ENCODE measurements at regions not wholly inside any gene's neighbourhood (a gene's known extent, or its start where the extent isn't known, plus 50 kb on each side); places are given as distances from the start of the nearest gene placed in this dataset.

DNA sequence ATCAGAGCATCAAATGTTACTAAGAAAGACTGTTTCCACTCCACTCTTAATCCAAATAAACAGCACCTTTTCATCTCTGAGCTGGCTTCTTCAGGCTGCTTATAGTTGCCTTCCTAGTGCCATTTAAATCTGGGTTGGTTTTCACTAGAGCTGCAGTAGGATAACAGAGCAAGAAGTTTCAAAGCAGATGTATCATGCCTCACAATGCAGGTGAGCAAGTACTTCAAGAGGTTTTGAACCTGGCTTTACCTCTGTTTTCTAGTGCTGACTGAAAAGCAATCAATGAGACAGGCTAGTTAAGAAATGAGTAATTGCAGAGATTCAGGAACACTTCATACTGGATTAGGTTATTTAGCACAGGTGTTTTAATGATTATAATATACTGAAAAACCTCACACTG, 147.7 kb upstream of the SATB1 start:
- TF ChIP-seq, protein P1, sequence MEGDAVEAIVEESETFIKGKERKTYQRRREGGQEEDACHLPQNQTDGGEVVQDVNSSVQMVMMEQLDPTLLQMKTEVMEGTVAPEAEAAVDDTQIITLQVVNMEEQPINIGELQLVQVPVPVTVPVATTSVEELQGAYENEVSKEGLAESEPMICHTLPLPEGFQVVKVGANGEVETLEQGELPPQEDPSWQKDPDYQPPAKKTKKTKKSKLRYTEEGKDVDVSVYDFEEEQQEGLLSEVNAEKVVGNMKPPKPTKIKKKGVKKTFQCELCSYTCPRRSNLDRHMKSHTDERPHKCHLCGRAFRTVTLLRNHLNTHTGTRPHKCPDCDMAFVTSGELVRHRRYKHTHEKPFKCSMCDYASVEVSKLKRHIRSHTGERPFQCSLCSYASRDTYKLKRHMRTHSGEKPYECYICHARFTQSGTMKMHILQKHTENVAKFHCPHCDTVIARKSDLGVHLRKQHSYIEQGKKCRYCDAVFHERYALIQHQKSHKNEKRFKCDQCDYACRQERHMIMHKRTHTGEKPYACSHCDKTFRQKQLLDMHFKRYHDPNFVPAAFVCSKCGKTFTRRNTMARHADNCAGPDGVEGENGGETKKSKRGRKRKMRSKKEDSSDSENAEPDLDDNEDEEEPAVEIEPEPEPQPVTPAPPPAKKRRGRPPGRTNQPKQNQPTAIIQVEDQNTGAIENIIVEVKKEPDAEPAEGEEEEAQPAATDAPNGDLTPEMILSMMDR (IDR thresholded peaks at IDR 0.05; ENCODE audit: borderline replicate concordance, control extremely low read depth, extremely low read depth, insufficient read depth, missing control alignments), result no peak
- DNase-seq (ENCODE audit: low spot score), result no peak
- in situ Hi-C loops (cut with MboI; ENCODE audit: low sequenced_read_pairs, unreplicated experiment), result no loop called here

GRCh38 chr3:18567293-18567692, 142.2 kb upstream of the SATB1 start:
- DNase-seq (ENCODE audit: low spot score), result no peak
- TF ChIP-seq, protein P1 (IDR thresholded peaks at IDR 0.05; ENCODE audit: borderline replicate concordance, control extremely low read depth, extremely low read depth, insufficient read depth, missing control alignments), result no peak
- in situ Hi-C loops (cut with MboI; ENCODE audit: low sequenced_read_pairs, unreplicated experiment), result no loop called here

- in situ Hi-C loops (cut with MboI; ENCODE audit: low sequenced_read_pairs, unreplicated experiment), result no loop called here
- TF ChIP-seq, protein P1 (IDR thresholded peaks at IDR 0.05; ENCODE audit: borderline replicate concordance, control extremely low read depth, extremely low read depth, insufficient read depth, missing control alignments), result no peak
- DNase-seq (ENCODE audit: low spot score), result no peak
Observed at GRCh38 chr3:18562364-18563154, 137.4 kb upstream of the SATB1 start.

DNA sequence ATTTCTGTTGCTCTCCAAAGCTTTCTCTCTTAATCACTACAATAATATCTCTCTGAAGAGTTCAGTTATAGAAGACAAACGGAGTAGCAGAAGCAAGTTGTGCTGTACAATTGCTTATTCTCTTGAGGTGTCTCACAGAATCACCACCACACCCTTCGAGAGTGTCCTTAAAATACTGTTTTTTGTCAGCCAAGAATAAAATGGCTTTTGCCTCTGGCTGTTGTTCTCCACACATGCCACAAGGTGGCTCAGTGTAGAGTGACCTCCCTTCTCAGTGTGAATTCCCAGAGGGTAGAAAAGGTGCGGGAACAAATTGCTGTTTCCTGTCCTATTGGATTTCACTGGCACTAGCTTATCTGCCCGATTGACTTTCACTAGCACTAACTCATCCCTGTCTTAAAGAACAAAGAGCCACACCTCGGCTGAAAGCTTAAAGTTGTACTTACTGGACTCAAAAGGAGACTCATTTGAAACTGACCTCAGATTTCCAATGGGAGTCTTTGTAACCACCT, 134.2 kb upstream of the SATB1 start:
- in situ Hi-C loops (cut with MboI; ENCODE audit: low sequenced_read_pairs, unreplicated experiment), result loop anchor here (10.0 kb wide), 1 partner anchor 195 kb away; no protein-coding TSS in a partner anchor
- TF ChIP-seq, protein P1 (IDR thresholded peaks at IDR 0.05; ENCODE audit: borderline replicate concordance, control extremely low read depth, extremely low read depth, insufficient read depth, missing control alignments), result peak; percentile 80
- DNase-seq (ENCODE audit: low spot score), result peak; percentile 7

GRCh38 chr3:18558507-18558906, 133.4 kb upstream of the SATB1 start:
- TF ChIP-seq, protein P1 (IDR thresholded peaks at IDR 0.05; ENCODE audit: borderline replicate concordance, control extremely low read depth, extremely low read depth, insufficient read depth, missing control alignments), result no peak
- DNase-seq (ENCODE audit: low spot score), result no peak
- in situ Hi-C loops (cut with MboI; ENCODE audit: low sequenced_read_pairs, unreplicated experiment), result loop anchor here (10.0 kb wide), 1 partner anchor 196 kb away; no protein-coding TSS in a partner anchor

DNA sequence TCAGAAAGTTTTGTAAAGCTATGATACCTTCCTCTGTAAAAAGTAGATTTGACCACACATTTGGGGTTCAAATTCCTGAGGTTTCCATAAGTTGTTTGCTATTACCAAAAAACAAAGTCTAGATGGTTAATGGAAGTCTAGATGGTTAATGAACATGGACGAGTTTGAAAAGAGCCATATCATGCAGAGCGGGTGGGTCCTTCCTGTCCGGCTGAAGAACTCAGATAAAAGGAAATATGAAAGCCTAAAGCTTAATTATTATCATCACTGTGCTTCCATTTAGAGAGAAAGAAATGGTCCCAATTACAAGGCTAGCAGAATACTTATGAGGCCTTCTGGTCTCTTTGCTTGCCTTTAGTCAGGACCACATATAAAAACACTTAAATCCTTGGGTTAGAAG, 132.1 kb upstream of the SATB1 start:
- DNase-seq (ENCODE audit: low spot score), result no peak
- TF ChIP-seq, protein P1 (IDR thresholded peaks at IDR 0.05; ENCODE audit: borderline replicate concordance, control extremely low read depth, extremely low read depth, insufficient read depth, missing control alignments), result no peak
- in situ Hi-C loops (cut with MboI; ENCODE audit: low sequenced_read_pairs, unreplicated experiment), result loop anchor here (10.0 kb wide), 1 partner anchor 198 kb away; no protein-coding TSS in a partner anchor

Measured in GM13976 (cell line).